Skin of body (tissue), 1 donor: ENCODE measurements at regions not wholly inside any gene's neighbourhood (a gene's known extent, or its start where the extent isn't known, plus 50 kb on each side); places are given as distances from the start of the nearest gene placed in this dataset.
"Not testable (repeated sequence)": the region's sequence is repeated elsewhere in the genome, so short reads cannot be mapped to it uniquely, and the experiment has no call there.

Experiments
- DNase-seq: peaks from one replicate; lab custom pipeline; 2025; lab: John Stamatoyannopoulos, UW

DNA sequence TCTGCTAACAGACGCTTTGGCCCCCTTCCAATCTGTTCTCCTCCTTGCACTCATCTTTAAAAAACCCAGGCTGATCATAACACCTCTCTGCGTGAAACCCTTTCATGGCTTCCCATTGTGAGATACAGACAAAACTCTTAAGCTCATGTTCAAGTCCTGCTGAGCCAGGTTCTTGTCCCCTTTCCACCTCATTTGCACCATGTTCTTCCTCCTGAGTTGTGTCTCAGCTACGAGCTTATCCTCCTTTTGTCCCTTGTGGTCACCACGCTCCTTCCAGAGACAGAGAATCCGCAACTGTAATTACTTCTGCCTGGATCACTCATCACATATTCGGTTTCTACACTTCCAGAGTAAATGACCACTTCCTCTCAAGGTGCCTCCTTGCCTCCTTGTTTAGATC lies 238.8 kb downstream of the ACTR3 start:
- DNase-seq = no peak

DNA sequence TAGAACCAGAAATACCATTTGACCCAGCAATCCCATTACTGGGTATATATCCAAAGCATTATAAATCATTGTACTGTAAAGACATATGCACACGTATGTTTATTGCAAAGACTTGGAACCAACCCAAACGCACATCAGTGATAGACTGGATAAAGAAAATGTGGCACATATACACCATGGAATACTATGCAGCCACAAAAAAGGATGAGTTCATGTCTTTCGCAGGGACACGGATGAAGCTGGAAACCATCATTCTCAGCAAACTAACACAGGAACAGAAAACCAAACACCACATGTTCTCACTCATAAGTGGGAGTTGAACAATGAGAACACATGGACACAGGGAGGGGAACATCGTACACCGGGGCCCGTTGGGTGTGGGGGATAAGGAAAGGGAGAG lies 242.2 kb downstream of the ACTR3 start:
- not testable (repeated sequence) for DNase-seq

- no peak for DNase-seq
These were observed 244.3 kb downstream of the ACTR3 start for GRCh38 chr2:114134146-114134545.

DNA sequence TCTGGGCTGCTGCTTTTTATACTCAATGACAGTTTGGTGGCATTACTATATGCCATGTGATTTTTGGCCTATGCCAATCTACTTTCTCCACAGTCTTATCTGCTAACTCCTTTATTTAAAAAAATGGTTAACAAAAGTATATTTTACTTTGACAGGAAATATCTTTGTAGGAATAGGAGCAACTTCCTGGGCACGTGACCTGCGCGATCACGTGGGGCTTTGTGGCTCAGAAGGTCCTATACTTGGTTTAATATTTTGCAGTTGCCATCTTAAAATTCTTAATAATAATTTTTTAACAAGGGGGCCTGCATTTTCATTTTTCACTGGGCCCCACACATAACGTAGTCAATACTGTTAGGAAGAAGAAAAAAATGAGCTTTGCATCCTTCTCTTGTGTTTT lies 249.7 kb downstream of the ACTR3 start:
- no peak for DNase-seq

DNA sequence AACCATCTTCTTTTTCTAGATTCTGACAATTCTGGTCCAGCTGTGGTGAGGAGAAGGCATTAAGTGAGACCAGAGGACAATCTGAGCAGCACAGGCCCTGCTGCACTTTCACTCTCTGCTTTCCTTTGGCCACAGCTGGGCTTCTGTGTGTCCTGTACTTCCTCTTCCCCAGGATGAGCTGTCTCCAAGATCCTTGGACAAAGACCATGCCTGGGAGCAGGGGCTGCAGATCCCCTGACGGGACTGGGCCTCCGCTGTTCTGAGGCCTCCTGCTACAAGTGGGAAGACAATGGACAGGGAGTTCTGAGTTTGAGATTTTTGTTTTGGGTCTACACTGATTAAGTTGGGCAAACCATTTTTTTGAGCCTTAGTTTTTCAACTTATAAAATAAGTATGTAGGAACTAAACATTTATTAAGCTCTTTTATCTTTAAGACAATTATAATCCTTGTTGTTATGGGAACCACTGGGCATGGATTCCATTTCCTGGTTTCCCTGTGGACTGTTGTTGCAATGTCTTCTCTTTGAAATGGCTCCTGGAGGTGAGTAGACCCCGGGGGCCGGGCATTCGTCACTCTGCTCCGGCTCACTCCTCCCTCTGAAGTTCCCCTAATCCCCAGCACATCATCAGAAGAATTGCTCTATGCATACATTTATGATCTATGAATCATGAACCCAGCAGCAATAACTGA lies 266.6 kb downstream of the ACTR3 start:
- no peak for DNase-seq

DNA sequence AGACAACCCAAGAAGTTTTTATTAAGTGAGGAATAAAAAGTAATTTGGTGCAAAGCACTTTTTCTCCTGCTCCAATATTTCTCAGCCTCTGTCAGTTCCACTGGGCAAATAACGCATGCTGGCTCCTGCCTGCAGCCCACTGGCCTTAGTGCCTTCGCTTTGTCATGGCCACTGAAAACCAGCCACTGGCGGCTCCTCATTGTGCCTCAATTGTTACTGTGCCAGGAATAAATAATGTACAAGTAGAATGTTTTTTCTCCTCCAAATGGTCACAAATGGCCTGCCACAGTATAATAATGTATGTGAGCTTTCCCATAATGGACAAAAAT lies 267.1 kb downstream of the ACTR3 start:
- DNase-seq = no peak

GRCh38 chr2:114160263-114160981 lies 270.5 kb downstream of the ACTR3 start:
- no peak for DNase-seq

- DNase-seq = no peak
These were observed 271.5 kb downstream of the ACTR3 start for GRCh38 chr2:114161371-114161770.

- DNase-seq = no peak
These were observed 274.6 kb upstream of the DPP10 start for GRCh38 chr2:114167799-114168198.

DNA sequence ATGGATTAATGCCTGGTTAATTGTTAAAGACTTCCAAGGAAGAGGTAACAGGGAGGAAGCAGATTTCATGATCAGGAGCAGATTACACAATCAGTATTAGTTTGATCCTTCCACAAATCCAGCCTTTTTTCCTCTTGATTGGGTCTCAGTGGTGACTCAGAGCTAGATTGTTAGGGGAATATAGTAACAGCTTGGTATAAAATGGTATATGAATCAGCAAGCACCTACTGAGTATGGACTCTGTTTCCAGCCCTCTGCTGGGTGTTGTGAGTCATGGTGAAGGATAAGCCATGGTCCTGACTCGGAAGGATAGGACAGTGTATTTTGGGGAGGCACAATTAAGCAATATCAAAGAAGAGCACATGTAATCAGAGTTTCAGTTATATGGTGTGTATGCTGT lies 272.4 kb upstream of the DPP10 start:
- DNase-seq = no peak

GRCh38 chr2:114175507-114175906 lies 266.9 kb upstream of the DPP10 start:
- no peak for DNase-seq

DNA sequence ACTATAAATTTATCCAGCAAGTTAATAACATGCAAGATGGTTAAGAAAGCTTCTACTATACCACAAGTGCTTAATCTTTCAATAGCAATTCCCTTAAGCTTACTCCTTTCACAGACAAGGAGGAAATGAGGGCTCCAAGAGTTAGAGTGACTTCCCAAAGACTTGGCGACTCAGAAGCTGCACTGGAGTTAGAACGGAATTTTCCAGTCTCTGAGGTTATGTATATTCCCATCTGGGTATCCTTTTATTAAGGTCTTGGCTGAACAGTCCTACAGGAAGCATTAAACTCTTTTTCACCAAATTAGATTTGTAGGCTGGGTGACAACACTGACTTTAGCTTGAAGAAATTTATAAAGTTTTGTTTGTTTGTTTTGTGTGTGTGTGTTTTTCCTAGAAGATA lies 256.9 kb upstream of the DPP10 start:
- no peak for DNase-seq

- DNase-seq = no peak
These were observed 250.1 kb upstream of the DPP10 start for GRCh38 chr2:114192362-114192761.

DNA sequence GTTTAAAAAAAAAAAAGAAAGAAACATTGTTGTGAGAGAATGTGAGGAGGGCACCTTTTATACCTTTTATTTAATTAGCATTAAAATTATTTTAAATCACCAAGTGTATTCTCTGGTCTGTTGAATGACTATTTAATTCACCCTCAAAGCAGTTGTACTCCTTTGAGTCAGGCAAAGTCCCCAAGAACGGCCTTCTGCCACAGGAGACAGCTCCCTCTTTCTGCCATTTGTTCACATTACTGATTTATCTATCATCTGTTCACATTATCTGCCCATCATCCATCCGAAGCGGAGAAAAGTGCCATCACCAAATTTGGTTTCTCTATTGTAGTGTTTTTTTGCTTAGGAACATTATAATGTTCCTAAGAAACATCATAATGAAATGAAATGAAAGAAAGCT lies 240.7 kb upstream of the DPP10 start:
- no peak for DNase-seq

- DNase-seq = no peak
These were observed 238.8 kb upstream of the DPP10 start for GRCh38 chr2:114203679-114204078.

DNA sequence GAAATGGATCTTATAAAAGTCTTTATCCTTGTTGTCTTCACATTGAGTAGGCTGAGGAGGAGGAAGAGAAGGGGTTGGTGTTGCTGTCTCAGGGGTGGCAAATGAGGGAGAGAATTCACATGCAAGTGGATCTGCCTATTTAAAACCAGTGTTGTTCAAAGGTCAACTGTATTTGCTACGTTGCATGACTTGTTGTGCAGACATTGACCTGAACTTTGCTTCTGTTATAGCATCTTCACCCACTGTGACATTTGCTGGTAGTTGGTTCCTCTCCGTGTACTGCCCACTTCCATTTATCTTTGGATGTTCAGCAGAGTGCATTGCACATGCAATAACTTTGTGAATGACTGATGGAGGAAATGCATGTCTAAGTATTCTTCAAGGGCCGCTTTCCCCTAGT lies 228.6 kb upstream of the DPP10 start:
- DNase-seq = no peak

DNA sequence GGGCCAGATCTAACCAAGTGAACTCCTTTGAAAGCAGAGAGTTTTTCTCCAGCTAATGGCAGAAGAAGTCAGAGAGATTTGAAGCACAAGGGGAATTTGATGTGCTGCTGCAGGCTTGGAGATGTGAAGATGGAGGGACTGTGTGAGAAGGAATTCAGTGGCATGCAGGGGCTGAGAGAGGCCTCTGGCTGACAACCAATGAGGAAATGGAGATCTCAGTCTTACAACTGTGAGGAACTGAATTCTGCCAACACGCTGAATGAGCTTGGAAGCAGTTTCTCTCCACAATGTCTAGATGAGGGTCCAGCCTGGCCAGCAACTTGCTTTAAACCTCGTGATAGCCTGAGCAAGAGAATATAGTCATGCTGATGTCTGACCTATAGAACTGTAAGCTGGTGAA lies 224.1 kb upstream of the DPP10 start:
- no peak for DNase-seq

- no peak for DNase-seq
These were observed 223.0 kb upstream of the DPP10 start for GRCh38 chr2:114219456-114219855.

GRCh38 chr2:114222344-114222743 lies 220.1 kb upstream of the DPP10 start:
- no peak for DNase-seq

- no peak for DNase-seq
These were observed 210.5 kb upstream of the DPP10 start for GRCh38 chr2:114231921-114232320.

- DNase-seq = no peak
These were observed 205.1 kb upstream of the DPP10 start for GRCh38 chr2:114237331-114237730.

DNA sequence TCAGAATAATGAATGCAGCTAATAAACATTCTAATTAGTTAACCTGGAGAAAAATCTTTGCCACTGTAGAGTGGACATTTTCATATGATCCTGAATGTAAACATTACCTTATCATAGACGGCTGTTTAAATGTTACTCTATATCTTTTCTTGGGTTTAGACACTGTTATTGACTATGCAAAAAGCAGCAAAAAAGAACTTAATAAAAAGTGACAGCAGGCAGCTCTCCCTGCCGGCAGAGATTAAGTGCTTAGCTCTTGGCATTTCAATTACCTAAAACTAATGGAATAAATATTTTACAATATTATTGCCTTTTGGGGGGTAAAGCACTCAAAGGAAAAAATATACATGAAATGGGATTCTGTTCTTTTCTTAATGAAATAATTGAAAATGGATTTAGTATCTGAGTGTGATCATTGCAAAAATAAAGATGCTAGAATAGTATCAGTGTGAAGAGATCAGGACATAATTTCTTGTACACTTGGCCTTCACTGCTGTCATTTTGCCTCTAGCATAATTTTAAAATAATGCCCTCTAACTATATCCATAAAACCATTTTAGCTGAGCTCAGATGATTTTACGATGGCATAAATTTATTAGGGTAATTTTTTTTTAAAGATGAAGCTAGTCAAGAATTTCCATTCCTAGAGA lies 203.4 kb upstream of the DPP10 start:
- DNase-seq = no peak

GRCh38 chr2:114248648-114249047 lies 193.8 kb upstream of the DPP10 start:
- DNase-seq = no peak
